IMR-90 (cell line): ENCODE measurements at regions not wholly inside any gene's neighbourhood (a gene's known extent, or its start where the extent isn't known, plus 50 kb on each side); places are given as distances from the start of the nearest gene placed in this dataset.

ENCODE experiments used
- ATAC-seq: fragments of 200-7000 bp; cut with Tn5 transposase; 2 replicates; pipeline ENCODE4 v1.9.1; 2020; ENCODE audit warnings: low read depth, mild to moderate bottlenecking, moderate library complexity
- BruUV-seq: library from RNA; stranded (reverse); fragments of 400-500 nt; replicated peaks from 2 replicates; lab custom pipeline; 2021; lab: Mats Ljungman, UMichigan
- CTCF ChIA-PET: fragments of 300-600 bp; formaldehyde crosslinking; extraction: SDS; loops from one replicate; lab custom pipeline; 2021; ENCODE audit warnings: antibody characterized with exemption; lab: Yijun Ruan, JAX
- POLR2A ChIA-PET: fragments of 300-600 bp; sonication (Branson Sonifier 250); formaldehyde crosslinking; loops from one replicate; lab custom pipeline; 2022; ENCODE audit warnings: antibody characterized with exemption; ENCODE audit not compliant: unreplicated experiment; lab: Charles Lee
- DNase-seq: peaks from one replicate; pipeline ENCODE4 v3.0.0; 2013
- H2AFZ ChIP-seq: replicated peaks from 2 replicates; pipeline ENCODE3; 2013; ENCODE audit warnings: low read length, mild to moderate bottlenecking; ENCODE audit not compliant: poor library complexity
- H2AK5ac ChIP-seq: 2 replicates; pipeline ENCODE4 v1.6.1; 2013; ENCODE audit warnings: low read depth, low read length, inconsistent platforms
- H2AK9ac ChIP-seq: replicated peaks from 2 replicates; pipeline ENCODE3; 2013; ENCODE audit warnings: mild to moderate bottlenecking, low read depth, low read length, moderate library complexity; ENCODE audit not compliant: poor library complexity
- H2BK120ac ChIP-seq: 2 replicates; pipeline ENCODE4 v1.6.1; 2013; ENCODE audit warnings: low read depth, low read length, inconsistent platforms
- H2BK15ac ChIP-seq: 3 replicates; pipeline ENCODE4 v1.6.1; 2013; ENCODE audit warnings: low read depth, low read length, inconsistent platforms
- H2BK20ac ChIP-seq: 2 replicates; pipeline ENCODE4 v1.6.1; 2013; ENCODE audit warnings: low read depth, mild to moderate bottlenecking, inconsistent platforms, low read length, moderate library complexity
- H2BK5ac ChIP-seq: 2 replicates; pipeline ENCODE4 v1.6.1; 2013; ENCODE audit warnings: mild to moderate bottlenecking, low read depth, low read length, inconsistent platforms; ENCODE audit not compliant: poor library complexity, severe bottlenecking
- H3K14ac ChIP-seq: replicated peaks from 2 replicates; pipeline ENCODE4 v1.6.1; 2013; ENCODE audit warnings: low read depth, low read length, inconsistent platforms
- H3K18ac ChIP-seq: 2 replicates; pipeline ENCODE4 v1.6.1; 2013; ENCODE audit warnings: low read depth, low read length, control low read depth
- H3K23ac ChIP-seq: 2 replicates; pipeline ENCODE4 v1.6.1; 2013; ENCODE audit warnings: low read depth, low read length, inconsistent platforms
- H3K27ac ChIP-seq: 2 replicates; pipeline ENCODE4 v1.5.1; 2013; ENCODE audit warnings: mild to moderate bottlenecking, control low read depth, low read length; ENCODE audit not compliant: insufficient read depth
- H3K27me3 ChIP-seq: 2 replicates; pipeline ENCODE4 v1.6.1; 2013; ENCODE audit warnings: low read length; ENCODE audit not compliant: control insufficient read depth, insufficient read depth
- H3K36me3 ChIP-seq: 2 replicates; pipeline ENCODE4 v1.6.1; 2013; ENCODE audit warnings: low read length, mixed read lengths; ENCODE audit not compliant: control insufficient read depth, insufficient read depth
- H3K4ac ChIP-seq: 2 replicates; pipeline ENCODE4 v1.6.1; 2013; ENCODE audit warnings: low read depth, low read length, inconsistent platforms
- H3K4me1 ChIP-seq: 2 replicates; pipeline ENCODE4 v1.6.1; 2013; ENCODE audit warnings: low read length, mixed read lengths; ENCODE audit not compliant: control insufficient read depth, insufficient read depth
- H3K4me2 ChIP-seq: 2 replicates; pipeline ENCODE4 v1.6.1; 2013; ENCODE audit warnings: low read depth, mild to moderate bottlenecking, control low read depth, low read length, moderate library complexity
- H3K4me3 ChIP-seq: 2 replicates; pipeline ENCODE4 v1.5.1; 2013; ENCODE audit warnings: low read depth, mild to moderate bottlenecking, control low read depth, low read length, moderate library complexity; ENCODE audit not compliant: insufficient read depth
- H3K56ac ChIP-seq: 2 replicates; pipeline ENCODE4 v1.6.1; 2013; ENCODE audit warnings: low read length, inconsistent platforms; ENCODE audit not compliant: insufficient read depth; ENCODE audit errors: extremely low read depth
- H3K79me1 ChIP-seq, 2 experiments: 2 replicates each; pipeline ENCODE4 v1.6.1; 2013; ENCODE audit warnings: low read length in 2 of 2, inconsistent platforms in 1 of 2, low read depth in 1 of 2
- H3K9ac ChIP-seq: 2 replicates; pipeline ENCODE4 v1.6.1; 2013; ENCODE audit warnings: low read depth, low read length, control low read depth
- H3K9me1 ChIP-seq: 2 replicates; pipeline ENCODE4 v1.6.1; 2013; ENCODE audit warnings: low read length, inconsistent platforms; ENCODE audit not compliant: insufficient read depth
- H3K9me3 ChIP-seq: 2 replicates; pipeline ENCODE4 v1.6.1; 2013; ENCODE audit warnings: low read length; ENCODE audit not compliant: control insufficient read depth, insufficient read depth
- H4K20me1 ChIP-seq: 2 replicates; pipeline ENCODE4 v1.6.1; 2013; ENCODE audit warnings: low read length, inconsistent platforms; ENCODE audit not compliant: insufficient read depth
- H4K5ac ChIP-seq: 2 replicates; pipeline ENCODE4 v1.6.1; 2013; ENCODE audit warnings: mild to moderate bottlenecking, low read depth, low read length, control low read depth
- H4K8ac ChIP-seq, 2 experiments: 2 replicates each; pipeline ENCODE4 v1.6.1; 2013; ENCODE audit warnings: low read depth in 2 of 2, low read length in 2 of 2, control low read depth in 1 of 2, inconsistent platforms in 1 of 2
- H4K91ac ChIP-seq: 2 replicates; pipeline ENCODE4 v1.6.1; 2013; ENCODE audit warnings: low read depth, low read length, inconsistent platforms; ENCODE audit not compliant: insufficient read depth
- CEBPB ChIP-seq: IDR thresholded peaks from 2 replicates; pipeline ENCODE4 v1.6.1; 2012; ENCODE audit warnings: low read depth, low read length, improper control_type of control experiment
- FOS ChIP-seq: fragments of 150-350 bp; IDR thresholded peaks from 2 replicates; pipeline ENCODE4 v1.6.1; 2016; ENCODE audit warnings: low read depth, low read length
- MAFK ChIP-seq: IDR thresholded peaks from 2 replicates; pipeline ENCODE4 v1.6.1; 2012; ENCODE audit warnings: low read depth, low read length, improper control_type of control experiment
- MXI1 ChIP-seq: IDR thresholded peaks from 2 replicates; pipeline ENCODE4 v1.6.1; 2012; ENCODE audit warnings: low read depth, mild to moderate bottlenecking, low read length, moderate library complexity, borderline replicate concordance
- NFE2L2 ChIP-seq: fragments of 150-350 bp; IDR thresholded peaks from 2 replicates; pipeline ENCODE4 v1.6.1; 2016; ENCODE audit warnings: low read depth, mild to moderate bottlenecking, low read length
- RAD21 ChIP-seq: IDR thresholded peaks from 2 replicates; pipeline ENCODE4 v1.6.1; 2012; ENCODE audit warnings: low read length, improper control_type of control experiment
- RCOR1 ChIP-seq: IDR thresholded peaks from 2 replicates; pipeline ENCODE4 v1.6.1; 2012; ENCODE audit warnings: mild to moderate bottlenecking, low read length, improper control_type of control experiment; ENCODE audit not compliant: insufficient replicate concordance
- RFX5 ChIP-seq: IDR thresholded peaks from 2 replicates; pipeline ENCODE4 v1.8.0; 2012; ENCODE audit warnings: low read depth, mild to moderate bottlenecking, low read length, moderate library complexity
- SMC3 ChIP-seq: fragments of 150-350 bp; IDR thresholded peaks from 2 replicates; pipeline ENCODE4 v1.6.1; 2016; ENCODE audit warnings: low read depth, mild to moderate bottlenecking, antibody characterized with exemption, low read length, moderate library complexity
- dilution Hi-C: fragments of 300-500 bp; cut with HindIII; formaldehyde crosslinking; loops from one replicate; pipeline ENCODE4 v1.14.3; 2018; ENCODE audit warnings: low sequenced_read_pairs; ENCODE audit not compliant: unreplicated experiment
- in situ Hi-C: fragments of 300-500 bp; cut with MboI; formaldehyde crosslinking; loops from 3 replicates; pipeline ENCODE4 v1.14.3; 2019; ENCODE audit warnings: low sequenced_read_pairs, inconsistent platforms, mixed read lengths
- intact Hi-C: fragments of 100-400 bp; cut with micrococcal nuclease; formaldehyde crosslinking; loops from 2 replicates; pipeline ENCODE4 v1.10.0; 2022
- TF ChIP-seq, protein P1 (sequence below): fragments of 150-350 bp; IDR thresholded peaks from 2 replicates; pipeline ENCODE4 v1.6.1; 2016; ENCODE audit warnings: low read depth, mild to moderate bottlenecking, low read length, moderate library complexity, borderline replicate concordance
- TF ChIP-seq, protein P2 (sequence below): fragments of 150-350 bp; IDR thresholded peaks from 2 replicates; pipeline ENCODE4 v1.6.1; 2017; ENCODE audit warnings: mild to moderate bottlenecking, antibody characterized with exemption, low read length, low read depth
- TF ChIP-seq, protein P3 (sequence below): conservative IDR thresholded peaks from 2 replicates; pipeline ENCODE4 v1.5.1; 2012; ENCODE audit warnings: mild to moderate bottlenecking, low read depth, low read length, improper control_type of control experiment

DNA sequence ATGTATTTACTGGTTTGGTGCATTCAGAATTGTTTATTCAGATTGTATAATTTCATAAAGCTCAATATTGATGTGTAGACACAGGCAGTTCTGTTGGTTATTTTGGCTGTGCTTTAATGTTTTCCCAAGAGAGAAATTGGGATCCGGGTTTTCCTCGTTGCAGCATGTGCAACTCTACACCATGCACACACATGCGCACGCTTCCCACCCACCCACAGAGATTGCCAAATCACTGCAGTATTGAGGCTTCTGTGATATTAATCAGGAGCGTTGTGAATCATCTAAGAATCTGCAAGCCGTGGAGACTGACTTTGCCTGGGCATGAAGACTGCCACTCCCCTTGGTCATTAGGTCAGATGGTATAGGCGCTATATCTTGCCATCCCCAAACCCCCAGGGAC, 571.5 kb downstream of the SLC4A3 start (continued):
- TF ChIP-seq, protein P1, sequence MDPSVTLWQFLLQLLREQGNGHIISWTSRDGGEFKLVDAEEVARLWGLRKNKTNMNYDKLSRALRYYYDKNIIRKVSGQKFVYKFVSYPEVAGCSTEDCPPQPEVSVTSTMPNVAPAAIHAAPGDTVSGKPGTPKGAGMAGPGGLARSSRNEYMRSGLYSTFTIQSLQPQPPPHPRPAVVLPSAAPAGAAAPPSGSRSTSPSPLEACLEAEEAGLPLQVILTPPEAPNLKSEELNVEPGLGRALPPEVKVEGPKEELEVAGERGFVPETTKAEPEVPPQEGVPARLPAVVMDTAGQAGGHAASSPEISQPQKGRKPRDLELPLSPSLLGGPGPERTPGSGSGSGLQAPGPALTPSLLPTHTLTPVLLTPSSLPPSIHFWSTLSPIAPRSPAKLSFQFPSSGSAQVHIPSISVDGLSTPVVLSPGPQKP: no peak
- TF ChIP-seq MAFK: no peak

DNA sequence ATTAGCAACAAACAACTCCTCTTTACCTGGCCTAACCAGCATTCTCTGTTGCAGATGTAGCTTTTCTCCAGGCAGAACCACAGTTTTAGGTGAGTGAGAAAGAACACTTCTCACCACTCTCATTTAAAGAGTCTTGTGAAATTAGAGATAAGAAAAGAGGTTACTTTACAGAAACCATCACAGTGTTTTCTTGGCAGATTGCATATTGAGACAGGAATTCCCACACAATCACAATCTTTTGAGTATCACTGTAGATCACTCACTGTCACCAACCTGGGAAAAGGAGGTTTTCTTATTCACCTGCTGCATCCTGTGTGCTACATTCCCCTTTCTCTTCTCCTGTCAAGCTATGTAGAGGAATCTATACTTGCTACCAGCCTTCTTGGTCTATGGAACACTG, 574.6 kb downstream of the SLC4A3 start:
- dilution Hi-C loops: no loop called here
- no TSS peak for BruUV-seq
- POLR2A ChIA-PET: no interaction called here
- TF ChIP-seq, protein P1: no peak
- TF ChIP-seq MAFK (no peak), SMC3 (no peak), CEBPB (no peak), FOS (no peak), NFE2L2 (no peak), RAD21 (no peak), MXI1 (no peak), RFX5 (no peak), RCOR1 (no peak)
- TF ChIP-seq, protein P2, sequence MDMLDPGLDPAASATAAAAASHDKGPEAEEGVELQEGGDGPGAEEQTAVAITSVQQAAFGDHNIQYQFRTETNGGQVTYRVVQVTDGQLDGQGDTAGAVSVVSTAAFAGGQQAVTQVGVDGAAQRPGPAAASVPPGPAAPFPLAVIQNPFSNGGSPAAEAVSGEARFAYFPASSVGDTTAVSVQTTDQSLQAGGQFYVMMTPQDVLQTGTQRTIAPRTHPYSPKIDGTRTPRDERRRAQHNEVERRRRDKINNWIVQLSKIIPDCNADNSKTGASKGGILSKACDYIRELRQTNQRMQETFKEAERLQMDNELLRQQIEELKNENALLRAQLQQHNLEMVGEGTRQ: no peak
- TF ChIP-seq, protein P3, sequence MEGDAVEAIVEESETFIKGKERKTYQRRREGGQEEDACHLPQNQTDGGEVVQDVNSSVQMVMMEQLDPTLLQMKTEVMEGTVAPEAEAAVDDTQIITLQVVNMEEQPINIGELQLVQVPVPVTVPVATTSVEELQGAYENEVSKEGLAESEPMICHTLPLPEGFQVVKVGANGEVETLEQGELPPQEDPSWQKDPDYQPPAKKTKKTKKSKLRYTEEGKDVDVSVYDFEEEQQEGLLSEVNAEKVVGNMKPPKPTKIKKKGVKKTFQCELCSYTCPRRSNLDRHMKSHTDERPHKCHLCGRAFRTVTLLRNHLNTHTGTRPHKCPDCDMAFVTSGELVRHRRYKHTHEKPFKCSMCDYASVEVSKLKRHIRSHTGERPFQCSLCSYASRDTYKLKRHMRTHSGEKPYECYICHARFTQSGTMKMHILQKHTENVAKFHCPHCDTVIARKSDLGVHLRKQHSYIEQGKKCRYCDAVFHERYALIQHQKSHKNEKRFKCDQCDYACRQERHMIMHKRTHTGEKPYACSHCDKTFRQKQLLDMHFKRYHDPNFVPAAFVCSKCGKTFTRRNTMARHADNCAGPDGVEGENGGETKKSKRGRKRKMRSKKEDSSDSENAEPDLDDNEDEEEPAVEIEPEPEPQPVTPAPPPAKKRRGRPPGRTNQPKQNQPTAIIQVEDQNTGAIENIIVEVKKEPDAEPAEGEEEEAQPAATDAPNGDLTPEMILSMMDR: no peak

More for the DNA sequence above, 574.6 kb downstream of the SLC4A3 start:
- Histone ChIP-seq H2BK120ac (no peak overlapping the region), H3K4me1 (peaks cover 2% of the 10 kb centered on the region; the same call in 1 of the 2 replicates), H3K4me3 (no peak overlapping the region), H3K9ac (no peak overlapping the region), H3K4me2 (no peak overlapping the region), H3K56ac (no peak overlapping the region), H4K8ac (no peak overlapping the region), H3K36me3 (no peaks in the 10 kb centered on the region), H4K5ac (no peak overlapping the region), H3K27ac (no peak overlapping the region), H2BK20ac (no peak overlapping the region), H2AK5ac (no peak overlapping the region), H2AFZ (no peak overlapping the region), H3K4ac (no peak overlapping the region), H3K9me1 (no peaks in the 10 kb centered on the region), H4K20me1 (no peaks in the 10 kb centered on the region), H3K14ac (no peak overlapping the region), H2BK15ac (no peak overlapping the region), H3K23ac (no peak overlapping the region), H2BK5ac (no peak overlapping the region), H4K91ac (no peak overlapping the region), H3K9me3 (peaks cover 5% of the 10 kb centered on the region; the same call in 1 of the 2 replicates), H2AK9ac (no peak overlapping the region), H3K18ac (no peak overlapping the region), H3K79me1 (no peaks in the 10 kb centered on the region), H3K27me3 (no peaks in the 10 kb centered on the region)
- CTCF ChIA-PET: no interaction called here
- in situ Hi-C loops (no loop called here), intact Hi-C loops (no loop called here)
- ATAC-seq (no peak), DNase-seq (no peak)
